ENCODE measurements at regions not wholly inside any gene's neighbourhood (a gene's known extent, or its start where the extent isn't known, plus 50 kb on each side); places are given as distances from the start of the nearest gene placed in this dataset.

GRCh38 chr21:28833182-28833581 lies 159.5 kb downstream of the LTN1 start (continued):
- no peak for TF ChIP-seq ZNF462 (CRISPR knock-in tag; IDR thresholded peaks at IDR 0.05)
- TF ChIP-seq STAT1 (IDR thresholded peaks at IDR 0.05; ENCODE audit: unreplicated experiment) = no peak
- TF ChIP-seq CTCF (conservative IDR thresholded peaks at IDR 0.05; ENCODE audit: low read depth in 2 of 2) = no peak
- TF ChIP-seq EZH2 (IDR thresholded peaks at IDR 0.05; ENCODE audit: low read depth, unreplicated experiment) = no peak
- TF ChIP-seq EZH2phosphoT487 (IDR thresholded peaks at IDR 0.05; ENCODE audit: unreplicated experiment) = no peak
- TF ChIP-seq ZNF331 (CRISPR knock-in tag; IDR thresholded peaks at IDR 0.05; ENCODE audit: low read depth) = no peak
- no peak for TF ChIP-seq ZNF114 (CRISPR knock-in tag; IDR thresholded peaks at IDR 0.05)
- TF ChIP-seq ETS1 (IDR thresholded peaks at IDR 0.05) = no peak
- TF ChIP-seq NANOG (IDR thresholded peaks at IDR 0.05; ENCODE audit: borderline replicate concordance) = no peak

Data from GM23338 (cell line).